H1 (cell line): ENCODE measurements at regions not wholly inside any gene's neighbourhood (a gene's known extent, or its start where the extent isn't known, plus 50 kb on each side); places are given as distances from the start of the nearest gene placed in this dataset.

Experiments
- CTCF ChIA-PET: fragments of 300-600 bp; sonication (Branson Sonifier 250); formaldehyde crosslinking; loops from one replicate; lab custom pipeline; 2021; ENCODE audit not compliant: partially characterized antibody; lab: Charles Lee
- POLR2A ChIA-PET: fragments of 300-600 bp; sonication (Branson Sonifier 250); formaldehyde crosslinking; loops from one replicate; lab custom pipeline; 2021; ENCODE audit warnings: inconsistent platforms; ENCODE audit not compliant: partially characterized antibody; lab: Charles Lee
- DNase-seq, 2 experiments: peaks; one replicate each; pipeline versions ENCODE4 v3.0.0 to v3.0.0-alpha.2; 2010 to 2022; ENCODE audit warnings: low spot score in 2 of 2, low read depth in 1 of 2, mixed read lengths in 1 of 2
- FAIRE-seq: peaks from 2 replicates; lab custom pipeline; 2011; peaks lifted over from hg19 to GRCh38; lab: Jason Lieb, UNC
- H2AFZ ChIP-seq: 2 replicates; pipeline ENCODE4 v1.8.1; 2012; ENCODE audit warnings: low read length, inconsistent platforms
- H2AK5ac ChIP-seq: 2 replicates; pipeline ENCODE4 v1.6.1; 2013; ENCODE audit warnings: low read depth, low read length
- H2BK120ac ChIP-seq: replicated peaks from 2 replicates; pipeline ENCODE3; 2013; ENCODE audit warnings: low read depth, low read length, inconsistent platforms
- H2BK12ac ChIP-seq: 2 replicates; pipeline ENCODE4 v1.6.1; 2013; ENCODE audit warnings: low read depth, low read length
- H2BK15ac ChIP-seq: 2 replicates; pipeline ENCODE4 v1.6.1; 2013; ENCODE audit warnings: low read length
- H2BK20ac ChIP-seq: 2 replicates; pipeline ENCODE4 v1.6.1; 2013; ENCODE audit warnings: low read length
- H2BK5ac ChIP-seq: 2 replicates; pipeline ENCODE4 v1.6.1; 2013; ENCODE audit warnings: low read depth, low read length
- H3K14ac ChIP-seq: 2 replicates; pipeline ENCODE4 v1.6.1; 2013; ENCODE audit warnings: inconsistent platforms; ENCODE audit not compliant: insufficient read length
- H3K18ac ChIP-seq: 2 replicates; pipeline ENCODE4 v1.6.1; 2013; ENCODE audit warnings: low read length; ENCODE audit errors: extremely low read depth
- H3K23ac ChIP-seq: 2 replicates; pipeline ENCODE4 v1.6.1; 2013; ENCODE audit warnings: inconsistent platforms; ENCODE audit not compliant: insufficient read length
- H3K23me2 ChIP-seq: 2 replicates; pipeline ENCODE4 v1.6.1; 2013; ENCODE audit warnings: low read depth, low read length
- H3K27ac ChIP-seq: 2 replicates; pipeline ENCODE4 v1.6.1; 2011; ENCODE audit warnings: low read depth, low read length, inconsistent platforms
- H3K27me3 ChIP-seq, 4 experiments: replicated peaks in 1 of 4; 1 replicate in 1 of 4; 2 replicates in 3 of 4; pipeline versions ENCODE4 v1.6.1 to v1.8.1; 2011 to 2013; ENCODE audit warnings: low read length in 3 of 4, mild to moderate bottlenecking in 3 of 4, inconsistent platforms in 2 of 4, mixed read lengths in 2 of 4, moderate library complexity in 1 of 4; ENCODE audit not compliant: control insufficient read depth in 3 of 4, insufficient read depth in 3 of 4; ENCODE audit errors: extremely low read depth in 1 of 4
- H3K36me3 ChIP-seq, 4 experiments: 2 replicates each; pipeline versions ENCODE4 v1.6.1 to v1.8.1; 2011 to 2013; ENCODE audit warnings: mild to moderate bottlenecking in 4 of 4, low read length in 3 of 4, moderate library complexity in 2 of 4, control low read depth in 1 of 4, inconsistent platforms in 1 of 4; ENCODE audit not compliant: insufficient read depth in 4 of 4, control insufficient read depth in 2 of 4
- H3K4ac ChIP-seq: replicated peaks from 2 replicates; pipeline ENCODE3; 2013; ENCODE audit warnings: low read length, low read depth, mixed read lengths, inconsistent platforms; ENCODE audit not compliant: insufficient read length
- H3K4me1 ChIP-seq, 4 experiments: replicated peaks in 1 of 4; 1 replicate in 1 of 4; 2 replicates in 3 of 4; pipeline versions ENCODE4 v1.6.1 to v1.8.1; 2011 to 2013; ENCODE audit warnings: low read length in 3 of 4, inconsistent platforms in 2 of 4, mixed read lengths in 1 of 4; ENCODE audit not compliant: insufficient read depth in 4 of 4, control insufficient read depth in 3 of 4
- H3K4me2 ChIP-seq, 2 experiments: 2 replicates each; pipeline versions ENCODE4 v1.6.1 to v1.8.1; 2011 to 2013; ENCODE audit warnings: low read depth in 2 of 2, low read length in 2 of 2, control low read depth in 1 of 2, inconsistent platforms in 1 of 2, mild to moderate bottlenecking in 1 of 2; ENCODE audit not compliant: insufficient read depth in 1 of 2
- H3K4me3 ChIP-seq, 4 experiments: fragments of 200-600, 300-600 bp in 1 of 4; sonication (generic), shearing (Covaris generic), sonication (Bioruptor Twin) in 1 of 4; 2 replicates each; pipeline versions ENCODE4 v1.5.1 to v1.8.1; 2011 to 2016; ENCODE audit warnings: low read length in 4 of 4, low read depth in 3 of 4, control low read depth in 2 of 4, inconsistent platforms in 2 of 4, mild to moderate bottlenecking in 2 of 4, mixed read lengths in 1 of 4, moderate library complexity in 1 of 4; ENCODE audit not compliant: insufficient read depth in 2 of 4; ENCODE audit errors: extremely low read depth in 1 of 4
- H3K56ac ChIP-seq: replicated peaks from 2 replicates; pipeline ENCODE3; 2013; ENCODE audit warnings: low read depth, mild to moderate bottlenecking, mixed read lengths, low read length, inconsistent platforms; ENCODE audit not compliant: insufficient read length
- H3K79me1 ChIP-seq: 2 replicates; pipeline ENCODE4 v1.6.1; 2013; ENCODE audit warnings: low read depth, low read length, control low read depth
- H3K79me2 ChIP-seq, 2 experiments: 2 replicates each; pipeline versions ENCODE4 v1.6.1 to v1.8.1; 2012 to 2013; ENCODE audit warnings: low read length in 2 of 2, mild to moderate bottlenecking in 2 of 2, inconsistent platforms in 1 of 2; ENCODE audit not compliant: insufficient read depth in 2 of 2, control insufficient read depth in 1 of 2
- H3K9ac ChIP-seq, 4 experiments: replicated peaks in 1 of 4; 1 replicate in 1 of 4; 2 replicates in 3 of 4; pipeline versions ENCODE4 v1.6.1 to v1.8.1; 2011 to 2013; ENCODE audit warnings: low read depth in 3 of 4, low read length in 3 of 4, control low read depth in 2 of 4, mild to moderate bottlenecking in 2 of 4, moderate library complexity in 2 of 4, inconsistent platforms in 1 of 4; ENCODE audit errors: extremely low read depth in 1 of 4
- H3K9me3 ChIP-seq, 2 experiments: 2 replicates each; pipeline versions ENCODE4 v1.6.1 to v1.8.1; 2012 to 2013; ENCODE audit warnings: mild to moderate bottlenecking in 2 of 2, moderate library complexity in 2 of 2, control low read depth in 1 of 2, inconsistent platforms in 1 of 2, low read depth in 1 of 2, low read length in 1 of 2, mixed read lengths in 1 of 2; ENCODE audit not compliant: insufficient read depth in 2 of 2
- H4K20me1 ChIP-seq, 2 experiments: replicated peaks in 1 of 2; 2 replicates each; pipeline versions ENCODE3 to v1.8.1; 2011 to 2013; ENCODE audit warnings: inconsistent platforms in 2 of 2, low read length in 2 of 2, mild to moderate bottlenecking in 1 of 2; ENCODE audit not compliant: insufficient read depth in 2 of 2, control insufficient read depth in 1 of 2
- H4K5ac ChIP-seq: 2 replicates; pipeline ENCODE4 v1.6.1; 2013; ENCODE audit warnings: low read length, low read depth, mixed read lengths, inconsistent platforms; ENCODE audit not compliant: insufficient read length
- H4K8ac ChIP-seq: 2 replicates; pipeline ENCODE4 v1.8.0; 2013; ENCODE audit warnings: mild to moderate bottlenecking, moderate library complexity, low read length, inconsistent platforms; ENCODE audit not compliant: insufficient read depth; ENCODE audit errors: extremely low read depth
- H4K91ac ChIP-seq: replicated peaks from 2 replicates; pipeline ENCODE3; 2013; ENCODE audit warnings: low read length, mixed read lengths, inconsistent platforms; ENCODE audit not compliant: insufficient read length
- CTBP2 ChIP-seq: IDR thresholded peaks from 2 replicates; pipeline ENCODE4 v1.7.0; 2011; ENCODE audit warnings: borderline replicate concordance, mild to moderate bottlenecking, moderate library complexity, mixed read lengths, low read length; ENCODE audit not compliant: insufficient read depth, insufficient read length
- EGR1 ChIP-seq: IDR thresholded peaks from 2 replicates; pipeline ENCODE4 v1.6.1; 2011; ENCODE audit warnings: low read depth, low read length, borderline replicate concordance
- HDAC6 ChIP-seq: IDR thresholded peaks from one replicate; pipeline ENCODE4 v1.7.1; 2012; ENCODE audit warnings: low read depth, mild to moderate bottlenecking, inconsistent platforms, low read length, moderate library complexity
- KDM1A ChIP-seq: fragments of 200-600, 300-600 bp; sonication (generic); IDR thresholded peaks from 2 replicates; pipeline ENCODE4 v1.7.1; 2016; ENCODE audit warnings: mild to moderate bottlenecking, low read length, borderline replicate concordance
- RBBP5 ChIP-seq: IDR thresholded peaks from 2 replicates; pipeline ENCODE4 v1.7.1; 2012; ENCODE audit warnings: low read depth, mild to moderate bottlenecking, inconsistent platforms, low read length, moderate library complexity, borderline replicate concordance
- RXRA ChIP-seq: IDR thresholded peaks from 2 replicates; pipeline ENCODE4 v1.6.1; 2011; ENCODE audit warnings: low read depth, mild to moderate bottlenecking, low read length, moderate library complexity; ENCODE audit not compliant: insufficient read depth
- SIN3A ChIP-seq, 2 experiments: IDR thresholded peaks in 1 of 2; conservative IDR thresholded peaks in 1 of 2; 2 replicates each; pipeline ENCODE4 v1.6.1; 2011 to 2012; ENCODE audit warnings: low read length in 2 of 2, improper control_type of control experiment in 1 of 2, low read depth in 1 of 2, mild to moderate bottlenecking in 1 of 2
- SP4 ChIP-seq: IDR thresholded peaks from 2 replicates; pipeline ENCODE4 v1.6.1; 2012; ENCODE audit warnings: low read length, inconsistent platforms
- SRF ChIP-seq: IDR thresholded peaks from 2 replicates; pipeline ENCODE4 v1.6.1; 2011; ENCODE audit warnings: mild to moderate bottlenecking, low read depth, low read length, moderate library complexity
- WGBS, 2 experiments: shearing (Covaris generic) in 1 of 2; methylation state at CpG; one replicate each; pipeline versions ENCODE4 v1.1.6 to v1.1.7; 2013 to 2015; ENCODE audit warnings: low lambda C conversion rate in 2 of 2, mixed read lengths in 2 of 2, inconsistent platforms in 1 of 2, low coverage in 1 of 2, missing lambda C conversion rate in 1 of 2; ENCODE audit not compliant: insufficient replicate concordance in 2 of 2, insufficient coverage in 1 of 2, insufficient read length in 1 of 2; ENCODE audit errors: extremely low coverage in 1 of 2, missing lambda C conversion rate in 1 of 2; 5-methylcytosine and 5-hydroxymethylcytosine counted together
- TF ChIP-seq, protein P1 (sequence below): IDR thresholded peaks from 2 replicates; pipeline ENCODE4 v1.6.1; 2011; ENCODE audit warnings: low read length, improper control_type of control experiment
- TF ChIP-seq, protein P2 (sequence below): IDR thresholded peaks from 2 replicates; pipeline ENCODE4 v1.6.1; 2012; ENCODE audit warnings: low read length, inconsistent platforms

DNA sequence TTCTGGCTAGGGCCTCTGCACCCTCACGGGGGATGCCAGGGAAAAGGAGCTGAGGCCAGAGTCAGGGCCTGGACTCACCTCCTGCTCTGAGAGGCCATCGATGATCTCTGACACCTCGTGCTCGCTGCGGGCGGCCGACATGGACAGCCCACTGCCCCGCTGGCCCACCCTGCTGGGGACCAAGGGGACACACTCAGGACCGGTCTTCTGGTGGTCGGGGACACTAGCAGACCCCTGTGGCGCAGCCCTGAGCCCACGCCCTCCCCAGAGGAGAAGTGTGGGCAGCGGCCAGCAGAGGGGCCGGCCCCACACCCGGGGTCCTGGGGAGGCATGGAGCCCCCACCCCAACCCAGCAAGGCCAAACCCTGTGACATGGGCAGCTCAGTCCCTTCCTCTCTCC, 134.6 kb downstream of the RFLNA start:
- Histone ChIP-seq H3K9ac (no peak overlapping the region; a peak in 1 of 7 replicates), H3K14ac (no peak overlapping the region), H3K4me1 (peaks cover 5 to 15% (median 13%) of the 10 kb centered on the region in 4 experiments), H2BK12ac (no peak overlapping the region), H3K79me2 (peaks cover 0 to 10% of the 10 kb centered on the region in 2 experiments; a peak in 1 of 4 replicates), H2AFZ (no peak overlapping the region), H3K4me2 (no peak overlapping the region), H3K27me3 (no peaks in the 10 kb centered on the region), H3K56ac (no peak overlapping the region), H3K79me1 (peaks cover 14% of the 10 kb centered on the region), H4K5ac (no peak overlapping the region), H3K18ac (no peak overlapping the region), H2AK5ac (no peak overlapping the region), H3K36me3 (peaks cover 0 to 31% (median 16%) of the 10 kb centered on the region in 4 experiments; a peak in 5 of 8 replicates), H3K23ac (no peak overlapping the region), H4K91ac (no peak overlapping the region), H3K9me3 (no peaks in the 10 kb centered on the region), H3K4ac (no peak overlapping the region), H3K4me3 (no peak overlapping the region), H2BK120ac (no peak overlapping the region), H4K20me1 (peaks cover 0 to 9% of the 10 kb centered on the region in 2 experiments), H4K8ac (no peak overlapping the region), H2BK20ac (no peak overlapping the region), H2BK15ac (no peak overlapping the region), H2BK5ac (no peak overlapping the region; the same call in 1 of the 2 replicates), H3K23me2 (peaks cover 5% of the 10 kb centered on the region; the same call in 1 of the 2 replicates), H3K27ac (no peak overlapping the region)
- FAIRE-seq (no peak), DNase-seq (no peak)
- 91% methylated on average over 15 of the region's 15 CpGs; no CpG with 5 or more reads in 1 of the 2 experiments for WGBS, 2 experiments
- POLR2A ChIA-PET, result interaction anchor here (1.2 kb wide), 1 partner anchor 41 kb away, joined by 3 read pairs; no protein-coding TSS in a partner anchor
- CTCF ChIA-PET, result interaction anchor here (0.6 to 1.5 kb wide), 5 partner anchors 10 to 83 kb away, joined by 3 read pairs; no protein-coding TSS in a partner anchor
- no peak for TF ChIP-seq RXRA
- TF ChIP-seq, protein P1, sequence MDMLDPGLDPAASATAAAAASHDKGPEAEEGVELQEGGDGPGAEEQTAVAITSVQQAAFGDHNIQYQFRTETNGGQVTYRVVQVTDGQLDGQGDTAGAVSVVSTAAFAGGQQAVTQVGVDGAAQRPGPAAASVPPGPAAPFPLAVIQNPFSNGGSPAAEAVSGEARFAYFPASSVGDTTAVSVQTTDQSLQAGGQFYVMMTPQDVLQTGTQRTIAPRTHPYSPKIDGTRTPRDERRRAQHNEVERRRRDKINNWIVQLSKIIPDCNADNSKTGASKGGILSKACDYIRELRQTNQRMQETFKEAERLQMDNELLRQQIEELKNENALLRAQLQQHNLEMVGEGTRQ, result no peak
- TF ChIP-seq SIN3A (conservative IDR thresholded peaks at IDR 0.05 in 1 of 2, IDR thresholded peaks at IDR 0.05 in 1 of 2; ENCODE audit: low read depth in 1 of 2, low read length in 2 of 2), result no peak
- TF ChIP-seq RBBP5, result no peak
- TF ChIP-seq CTBP2, result no peak
- TF ChIP-seq HDAC6, result no peak
- TF ChIP-seq KDM1A, result no peak
- TF ChIP-seq, protein P2, sequence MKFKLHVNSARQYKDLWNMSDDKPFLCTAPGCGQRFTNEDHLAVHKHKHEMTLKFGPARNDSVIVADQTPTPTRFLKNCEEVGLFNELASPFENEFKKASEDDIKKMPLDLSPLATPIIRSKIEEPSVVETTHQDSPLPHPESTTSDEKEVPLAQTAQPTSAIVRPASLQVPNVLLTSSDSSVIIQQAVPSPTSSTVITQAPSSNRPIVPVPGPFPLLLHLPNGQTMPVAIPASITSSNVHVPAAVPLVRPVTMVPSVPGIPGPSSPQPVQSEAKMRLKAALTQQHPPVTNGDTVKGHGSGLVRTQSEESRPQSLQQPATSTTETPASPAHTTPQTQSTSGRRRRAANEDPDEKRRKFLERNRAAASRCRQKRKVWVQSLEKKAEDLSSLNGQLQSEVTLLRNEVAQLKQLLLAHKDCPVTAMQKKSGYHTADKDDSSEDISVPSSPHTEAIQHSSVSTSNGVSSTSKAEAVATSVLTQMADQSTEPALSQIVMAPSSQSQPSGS, result no peak
- TF ChIP-seq SP4, result no peak
- TF ChIP-seq SRF, result no peak
- no peak for TF ChIP-seq EGR1
